ENCODE measurements at regions not wholly inside any gene's neighbourhood (a gene's known extent, or its start where the extent isn't known, plus 50 kb on each side); places are given as distances from the start of the nearest gene placed in this dataset.

DNA sequence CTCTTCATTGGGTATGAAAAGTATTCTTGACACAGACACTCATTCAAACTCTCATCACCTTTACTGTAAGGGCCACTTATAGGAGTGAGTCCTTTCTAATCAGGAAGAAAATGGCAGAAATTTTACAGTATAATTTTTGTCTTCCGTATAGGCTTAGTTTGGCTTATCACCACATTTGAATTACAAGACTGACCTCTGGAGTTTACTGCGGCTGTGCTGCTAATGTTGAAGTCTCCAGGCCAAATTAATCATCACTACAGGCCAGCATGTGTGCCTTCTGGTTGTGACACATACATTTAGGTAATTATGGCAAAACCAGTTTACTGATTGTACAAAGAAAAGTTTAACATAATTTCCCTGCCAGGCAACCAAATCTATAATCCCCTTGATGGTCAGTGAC, 753.6 kb upstream of the GCFC2 start:
- DNase-seq (ENCODE audit: low spot score in 2 of 2): no peak
- no peak overlapping the region for H3K27ac Mint-ChIP-seq
- no peaks in the 10 kb centered on the region for H3K36me3 Mint-ChIP-seq
- peaks cover 2% of the 10 kb centered on the region for H3K9me3 Mint-ChIP-seq
- no peaks in the 10 kb centered on the region for H3K4me1 Mint-ChIP-seq
- H3K4me3 Mint-ChIP-seq: no peak overlapping the region
- no peak for ATAC-seq (ENCODE audit: low read depth)
- H3K27me3 Mint-ChIP-seq: no peaks in the 10 kb centered on the region

DNA sequence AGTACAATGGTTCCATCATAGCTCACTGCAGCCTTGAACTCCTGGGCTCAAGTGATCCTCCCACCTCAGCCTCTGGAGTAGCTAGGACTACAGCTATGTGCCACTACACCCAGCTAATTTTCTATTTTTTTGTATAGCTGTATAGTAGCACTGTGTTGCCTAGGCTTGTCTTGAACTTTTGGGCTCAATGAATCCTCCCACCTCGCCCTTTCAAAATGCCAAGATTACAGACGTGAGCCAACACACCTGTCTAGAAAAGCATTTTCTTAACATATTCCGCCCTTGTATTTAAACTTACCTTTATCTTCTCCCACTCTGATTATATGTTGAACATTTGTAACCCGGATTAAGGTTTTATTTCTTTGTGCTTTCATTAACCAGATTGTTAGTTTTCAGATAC, 750.7 kb upstream of the GCFC2 start:
- DNase-seq (ENCODE audit: low spot score in 2 of 2) (no peak), ATAC-seq (ENCODE audit: low read depth) (no peak)
- H3K9me3 Mint-ChIP-seq: peaks cover 3% of the 10 kb centered on the region
- no peaks in the 10 kb centered on the region for H3K27me3 Mint-ChIP-seq
- no peak overlapping the region for H3K4me3 Mint-ChIP-seq
- no peaks in the 10 kb centered on the region for H3K36me3 Mint-ChIP-seq
- no peak overlapping the region for H3K27ac Mint-ChIP-seq
- H3K4me1 Mint-ChIP-seq: no peaks in the 10 kb centered on the region

- DNase-seq (ENCODE audit: low spot score in 2 of 2) (no peak), ATAC-seq (ENCODE audit: low read depth) (no peak)
- Mint-ChIP-seq H3K4me1 (no peaks in the 10 kb centered on the region), H3K27me3 (no peaks in the 10 kb centered on the region), H3K27ac (no peak overlapping the region), H3K9me3 (peaks cover 5% of the 10 kb centered on the region), H3K4me3 (no peak overlapping the region), H3K36me3 (no peaks in the 10 kb centered on the region)
Measured at GRCh38 chr2:76455910-76456309, 745.2 kb upstream of the GCFC2 start.

DNA sequence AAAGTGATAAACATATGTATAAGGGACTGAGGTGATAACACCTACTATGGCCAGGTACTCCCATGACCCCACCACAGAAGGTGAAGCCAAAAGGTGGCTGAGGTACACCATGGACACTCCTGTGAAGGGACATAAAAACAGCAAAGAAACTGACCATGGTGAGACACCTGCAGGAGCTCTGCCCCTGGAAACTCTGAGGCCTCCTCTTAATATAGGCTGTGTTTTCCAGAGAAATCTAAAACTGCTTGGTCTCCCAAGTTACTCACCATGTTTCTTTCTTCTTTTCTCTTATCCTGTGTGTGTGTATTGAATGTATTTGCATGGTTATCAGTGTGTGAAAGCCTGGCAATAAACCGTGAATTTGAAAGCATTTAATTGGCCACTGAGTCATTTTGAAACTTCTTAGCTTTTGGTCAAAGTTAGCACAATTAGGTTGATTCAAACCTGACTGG, 739.3 kb upstream of the GCFC2 start:
- no peak overlapping the region for H3K27ac Mint-ChIP-seq
- ATAC-seq (ENCODE audit: low read depth): no peak
- H3K36me3 Mint-ChIP-seq: no peaks in the 10 kb centered on the region
- peaks cover 5% of the 10 kb centered on the region for H3K9me3 Mint-ChIP-seq
- DNase-seq (ENCODE audit: low spot score in 2 of 2): no peak
- H3K4me1 Mint-ChIP-seq: no peaks in the 10 kb centered on the region
- H3K27me3 Mint-ChIP-seq: no peaks in the 10 kb centered on the region
- H3K4me3 Mint-ChIP-seq: no peak overlapping the region

- DNase-seq (ENCODE audit: low spot score in 2 of 2) (no peak), ATAC-seq (ENCODE audit: low read depth) (no peak)
- no peaks in the 10 kb centered on the region for H3K4me1 Mint-ChIP-seq
- no peaks in the 10 kb centered on the region for H3K36me3 Mint-ChIP-seq
- no peak overlapping the region for H3K4me3 Mint-ChIP-seq
- H3K27me3 Mint-ChIP-seq: no peaks in the 10 kb centered on the region
- no peak overlapping the region for H3K27ac Mint-ChIP-seq
- peaks cover 3% of the 10 kb centered on the region for H3K9me3 Mint-ChIP-seq
Measured at GRCh38 chr2:76448956-76449355, 738.2 kb upstream of the GCFC2 start.

DNA sequence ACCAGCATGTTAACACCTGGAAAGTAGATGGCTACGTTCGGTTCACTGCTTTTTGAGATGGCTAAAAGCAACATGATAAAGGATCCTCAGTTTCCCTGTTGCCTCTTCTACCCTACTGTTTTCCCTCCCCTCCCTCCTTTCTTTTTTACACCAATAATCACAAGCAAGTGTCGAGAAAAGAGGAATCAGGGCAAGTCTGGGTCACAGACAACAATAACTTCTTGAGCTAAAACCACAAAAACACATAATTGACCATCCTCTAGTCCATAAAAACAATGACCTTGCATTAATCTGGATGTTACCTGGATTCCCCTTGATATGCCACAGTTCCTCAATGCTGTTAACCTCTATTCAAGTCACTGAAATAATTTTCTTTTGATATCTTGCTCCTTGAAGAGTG, 736.6 kb upstream of the GCFC2 start:
- DNase-seq (ENCODE audit: low spot score in 2 of 2) (no peak), ATAC-seq (ENCODE audit: low read depth) (no peak)
- Mint-ChIP-seq H3K27ac (no peak overlapping the region), H3K4me1 (no peaks in the 10 kb centered on the region), H3K4me3 (no peak overlapping the region), H3K9me3 (peaks cover 5% of the 10 kb centered on the region), H3K36me3 (no peaks in the 10 kb centered on the region), H3K27me3 (no peaks in the 10 kb centered on the region)

DNA sequence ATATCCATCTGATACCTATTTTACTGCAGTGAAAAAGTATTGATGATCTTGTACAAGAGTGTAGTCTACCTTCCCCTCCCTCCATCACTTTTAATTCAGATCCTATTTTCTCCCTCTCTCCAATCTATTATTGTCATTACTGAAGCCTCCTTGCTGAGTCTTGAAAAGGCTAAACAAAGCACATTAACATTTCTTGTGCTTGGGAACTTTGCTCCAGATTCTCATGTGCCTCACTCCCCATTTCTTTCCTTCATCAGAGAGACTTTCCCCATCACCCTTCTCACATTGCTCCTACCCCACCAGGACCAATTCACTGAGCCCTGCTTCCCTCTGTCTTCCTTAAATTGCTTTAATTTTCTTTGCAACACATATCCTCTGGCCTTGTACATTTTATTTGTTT, 736.2 kb upstream of the GCFC2 start:
- Mint-ChIP-seq H3K36me3 (no peaks in the 10 kb centered on the region), H3K27me3 (no peaks in the 10 kb centered on the region), H3K4me3 (no peak overlapping the region), H3K27ac (no peak overlapping the region), H3K9me3 (peaks cover 5% of the 10 kb centered on the region), H3K4me1 (no peaks in the 10 kb centered on the region)
- no peak for DNase-seq (ENCODE audit: low spot score in 2 of 2)
- no peak for ATAC-seq (ENCODE audit: low read depth)

DNA sequence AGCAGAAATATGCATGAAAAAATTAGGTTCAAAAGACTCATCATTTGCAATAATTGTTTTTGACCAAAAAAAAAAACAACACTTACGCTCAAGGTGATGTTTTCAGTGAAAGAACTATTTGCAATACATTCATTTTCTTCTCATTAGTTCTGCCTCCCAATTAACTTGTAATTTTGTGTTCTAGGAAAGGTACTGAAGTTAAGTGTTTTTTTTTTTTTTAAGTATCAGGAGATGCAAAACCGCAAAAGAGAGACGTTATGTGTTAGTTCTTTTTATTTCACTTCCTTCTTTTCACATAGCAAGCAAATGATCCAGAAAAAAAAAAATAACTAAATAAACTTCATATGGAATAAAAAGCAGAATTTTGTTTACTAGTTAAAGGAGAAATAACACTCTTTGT, 735.2 kb upstream of the GCFC2 start:
- DNase-seq (ENCODE audit: low spot score in 2 of 2) (no peak), ATAC-seq (ENCODE audit: low read depth) (no peak)
- no peaks in the 10 kb centered on the region for H3K4me1 Mint-ChIP-seq
- H3K36me3 Mint-ChIP-seq: no peaks in the 10 kb centered on the region
- peaks cover 5% of the 10 kb centered on the region for H3K9me3 Mint-ChIP-seq
- no peaks in the 10 kb centered on the region for H3K27me3 Mint-ChIP-seq
- no peak overlapping the region for H3K4me3 Mint-ChIP-seq
- no peak overlapping the region for H3K27ac Mint-ChIP-seq

GRCh38 chr2:76444732-76445131, 734.0 kb upstream of the GCFC2 start:
- H3K4me1 Mint-ChIP-seq: no peaks in the 10 kb centered on the region
- DNase-seq (ENCODE audit: low spot score in 2 of 2) (no peak), ATAC-seq (ENCODE audit: low read depth) (no peak)
- H3K4me3 Mint-ChIP-seq: no peak overlapping the region
- no peaks in the 10 kb centered on the region for H3K36me3 Mint-ChIP-seq
- H3K27me3 Mint-ChIP-seq: no peaks in the 10 kb centered on the region
- H3K27ac Mint-ChIP-seq: no peak overlapping the region
- H3K9me3 Mint-ChIP-seq: peaks cover 5% of the 10 kb centered on the region

GRCh38 chr2:76437564-76437963, 726.8 kb upstream of the GCFC2 start:
- no peak for ATAC-seq (ENCODE audit: low read depth)
- H3K27me3 Mint-ChIP-seq: no peaks in the 10 kb centered on the region
- H3K27ac Mint-ChIP-seq: no peak overlapping the region
- no peak overlapping the region for H3K4me3 Mint-ChIP-seq
- peaks cover 2% of the 10 kb centered on the region for H3K9me3 Mint-ChIP-seq
- no peaks in the 10 kb centered on the region for H3K36me3 Mint-ChIP-seq
- DNase-seq (ENCODE audit: low spot score in 2 of 2): no peak
- H3K4me1 Mint-ChIP-seq: no peaks in the 10 kb centered on the region

GRCh38 chr2:76429374-76429773, 718.7 kb upstream of the GCFC2 start:
- H3K9me3 Mint-ChIP-seq: peaks cover 8% of the 10 kb centered on the region
- no peaks in the 10 kb centered on the region for H3K27me3 Mint-ChIP-seq
- H3K4me3 Mint-ChIP-seq: no peak overlapping the region
- H3K27ac Mint-ChIP-seq: no peak overlapping the region
- ATAC-seq (ENCODE audit: low read depth): no peak
- H3K36me3 Mint-ChIP-seq: no peaks in the 10 kb centered on the region
- H3K4me1 Mint-ChIP-seq: no peaks in the 10 kb centered on the region
- DNase-seq (ENCODE audit: low spot score in 2 of 2): no peak

GRCh38 chr2:76427452-76427851, 716.7 kb upstream of the GCFC2 start:
- H3K4me3 Mint-ChIP-seq: no peak overlapping the region
- no peaks in the 10 kb centered on the region for H3K4me1 Mint-ChIP-seq
- H3K9me3 Mint-ChIP-seq: peaks cover 10% of the 10 kb centered on the region
- DNase-seq (ENCODE audit: low spot score in 2 of 2): no peak
- no peak overlapping the region for H3K27ac Mint-ChIP-seq
- H3K36me3 Mint-ChIP-seq: no peaks in the 10 kb centered on the region
- no peak for ATAC-seq (ENCODE audit: low read depth)
- H3K27me3 Mint-ChIP-seq: no peaks in the 10 kb centered on the region

- Mint-ChIP-seq H3K9me3 (no peaks in the 10 kb centered on the region), H3K36me3 (no peaks in the 10 kb centered on the region), H3K4me3 (no peak overlapping the region), H3K4me1 (no peaks in the 10 kb centered on the region), H3K27ac (no peak overlapping the region), H3K27me3 (no peaks in the 10 kb centered on the region)
- DNase-seq (ENCODE audit: low spot score in 2 of 2) (no peak), ATAC-seq (ENCODE audit: low read depth) (no peak)
Measured at GRCh38 chr2:76415821-76416220, 705.1 kb upstream of the GCFC2 start.

DNA sequence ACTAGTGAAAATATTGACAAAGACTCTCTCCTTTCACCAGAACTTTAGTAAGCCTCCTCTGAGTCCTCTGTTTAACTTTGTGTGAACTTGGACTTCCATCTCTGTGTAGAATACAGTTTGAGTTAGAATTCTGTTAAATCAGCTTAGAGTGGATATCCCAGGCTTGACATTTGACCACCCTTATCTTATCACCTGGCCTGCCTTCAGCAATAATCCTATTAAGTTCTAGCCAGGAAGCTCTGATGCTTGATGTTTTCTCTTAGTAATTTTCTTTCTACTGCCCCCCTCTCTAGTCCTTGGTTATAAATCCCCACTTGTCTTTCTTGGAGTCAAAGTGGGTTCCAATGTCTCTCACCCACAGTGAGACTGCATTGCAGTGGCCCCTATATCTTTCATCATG, 702.7 kb upstream of the GCFC2 start:
- H3K36me3 Mint-ChIP-seq: no peaks in the 10 kb centered on the region
- no peak for ATAC-seq (ENCODE audit: low read depth)
- no peak overlapping the region for H3K27ac Mint-ChIP-seq
- DNase-seq (ENCODE audit: low spot score in 2 of 2): no peak
- H3K9me3 Mint-ChIP-seq: no peaks in the 10 kb centered on the region
- H3K4me1 Mint-ChIP-seq: no peaks in the 10 kb centered on the region
- H3K4me3 Mint-ChIP-seq: no peak overlapping the region
- H3K27me3 Mint-ChIP-seq: no peaks in the 10 kb centered on the region

DNA sequence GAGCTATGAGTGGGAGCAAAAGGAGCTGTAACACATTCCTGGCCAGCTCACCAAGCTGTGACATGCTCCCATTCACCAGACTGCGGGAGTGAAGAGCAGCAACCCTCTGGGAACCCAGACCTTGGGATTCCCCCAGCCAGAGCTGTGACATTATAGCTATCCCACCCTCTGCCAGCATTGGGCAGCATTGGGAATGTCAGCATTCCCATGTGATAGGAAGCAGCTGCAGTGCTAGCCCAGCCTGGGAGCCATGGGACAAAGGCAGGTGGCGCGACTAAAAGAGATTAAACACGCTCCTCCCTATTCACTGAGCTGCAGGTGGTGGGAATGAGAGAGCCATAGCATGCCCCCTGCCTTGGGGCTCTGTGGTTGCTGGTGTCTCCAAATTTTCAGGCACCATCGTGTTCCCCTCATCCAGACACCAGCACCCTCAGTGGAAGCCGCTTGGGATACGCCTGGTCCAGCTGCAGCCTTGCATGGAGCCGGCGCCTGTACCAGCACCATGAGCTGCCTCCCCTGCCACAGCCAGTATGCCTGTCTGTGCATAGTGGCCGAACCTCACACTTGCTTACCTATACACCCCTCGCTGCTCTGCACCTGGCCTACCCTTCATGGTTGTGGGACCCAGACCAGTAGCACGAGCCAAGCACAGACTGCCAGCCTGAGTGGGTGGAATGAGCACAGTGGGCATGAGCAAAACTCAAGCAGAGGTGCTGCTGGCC, 695.6 kb upstream of the GCFC2 start:
- Mint-ChIP-seq H3K27me3 (no peaks in the 10 kb centered on the region), H3K36me3 (no peaks in the 10 kb centered on the region), H3K9me3 (peaks cover 2% of the 10 kb centered on the region), H3K27ac (no peak overlapping the region), H3K4me1 (no peaks in the 10 kb centered on the region), H3K4me3 (no peak overlapping the region)
- no peak for DNase-seq (ENCODE audit: low spot score in 2 of 2)
- no peak for ATAC-seq (ENCODE audit: low read depth)

Measured in memory B cell (primary cell).